A549 (cell line): ENCODE measurements at regions not wholly inside any gene's neighbourhood (a gene's known extent, or its start where the extent isn't known, plus 50 kb on each side); places are given as distances from the start of the nearest gene placed in this dataset.

Experiments used
- ATAC-seq, 2 experiments: fragments of 200-7000 bp in 1 of 2; fragments of >200 bp in 1 of 2; cut with Nextera tagmentation in 1 of 2; cut with Tn5 transposase in 1 of 2; 3 replicates each; pipeline versions ENCODE4 v1.8.0 to v1.9.1; 2018 to 2020; ENCODE audit warnings: mild to moderate bottlenecking in 1 of 2, moderate library complexity in 1 of 2
- CTCF ChIA-PET: fragments of 300-600 bp; sonication (Branson Sonifier 250); formaldehyde crosslinking; extraction: SDS; loops from one replicate; lab custom pipeline; 2021; ENCODE audit warnings: antibody characterized with exemption, inconsistent platforms; lab: Yijun Ruan, JAX
- POLR2A ChIA-PET: fragments of 350-600 bp; formaldehyde crosslinking; extraction: SDS; loops from one replicate; lab custom pipeline; 2021; ENCODE audit warnings: antibody characterized with exemption, inconsistent platforms; lab: Yijun Ruan, JAX
- DNase-seq, 2 experiments: peaks; one replicate each; pipeline versions ENCODE4 v3.0.0 to v3.0.0-alpha.2; 2011 to 2016; ENCODE audit warnings: low read depth in 1 of 2, low spot score in 1 of 2
- FAIRE-seq: peaks from 2 replicates; lab custom pipeline; 2011; peaks lifted over from hg19 to GRCh38; lab: Jason Lieb, UNC
- H3K27ac ChIP-seq, 2 experiments: fragments of >200 bp; sonication (Bioruptor Twin); formaldehyde crosslinking; 3 replicates each; pipeline ENCODE4 v1.5.1; 2016 to 2017
- H3K4me1 ChIP-seq: fragments of >200 bp; sonication (Bioruptor Twin); formaldehyde crosslinking; 3 replicates; pipeline ENCODE4 v1.6.1; 2016
- H3K4me2 ChIP-seq: fragments of >200 bp; sonication (Bioruptor Twin); formaldehyde crosslinking; 3 replicates; pipeline ENCODE4 v1.6.1; 2016
- H3K4me3 ChIP-seq: fragments of >200 bp; sonication (Bioruptor Twin); formaldehyde crosslinking; 3 replicates; pipeline ENCODE4 v1.5.1; 2016
- H3K9me3 ChIP-seq: fragments of >200 bp; sonication (Bioruptor Twin); formaldehyde crosslinking; 3 replicates; pipeline ENCODE4 v1.6.1; 2016
- CBX2 ChIP-seq: fragments of 200-600 bp; sonication (generic); IDR thresholded peaks from 2 replicates; pipeline ENCODE4 v1.6.1; 2016; ENCODE audit warnings: low read depth, mild to moderate bottlenecking, borderline replicate concordance
- CEBPB ChIP-seq, 2 experiments: fragments of >200 bp in 1 of 2; sonication (Bioruptor Twin) in 1 of 2; formaldehyde crosslinking in 1 of 2; IDR thresholded peaks; 2 replicates each; pipeline ENCODE4 v1.6.1; 2012 to 2016
- ELK1 ChIP-seq: fragments of 150-350 bp; IDR thresholded peaks from 2 replicates; pipeline ENCODE4 v1.6.1; 2014; ENCODE audit warnings: low read depth, mild to moderate bottlenecking, low read length
- ESRRA ChIP-seq: fragments of 150-350 bp; IDR thresholded peaks from 2 replicates; pipeline ENCODE4 v1.6.1; 2014; ENCODE audit warnings: mild to moderate bottlenecking, low read length, borderline replicate concordance
- FOSB ChIP-seq: fragments of 250-450 bp; sonication (Bioruptor Pico); IDR thresholded peaks from 2 replicates; pipeline ENCODE4 v1.5.0; 2020; ENCODE audit warnings: mild to moderate bottlenecking, moderate library complexity
- FOXS1 ChIP-seq: fragments of 250-450 bp; sonication (Bioruptor Pico); IDR thresholded peaks from 2 replicates; pipeline ENCODE4 v1.5.0; 2020; ENCODE audit warnings: mild to moderate bottlenecking, moderate library complexity
- HES2 ChIP-seq: fragments of >200 bp; sonication (Bioruptor Twin); formaldehyde crosslinking; IDR thresholded peaks from 2 replicates; pipeline ENCODE4 v1.6.1; 2016
- KDM1A ChIP-seq: fragments of 200-600 bp; sonication (generic); IDR thresholded peaks from 2 replicates; pipeline ENCODE4 v1.6.1; 2016; ENCODE audit warnings: low read depth, mild to moderate bottlenecking
- MAFK ChIP-seq: fragments of 450-650 bp; IDR thresholded peaks from 2 replicates; pipeline ENCODE4 v1.6.1; 2014; ENCODE audit not compliant: partially characterized antibody
- MAX ChIP-seq: IDR thresholded peaks from 2 replicates; pipeline ENCODE4 v1.6.1; 2012
- MAZ ChIP-seq: fragments of 150-350 bp; IDR thresholded peaks from 2 replicates; pipeline ENCODE4 v1.6.1; 2014; ENCODE audit warnings: antibody characterized with exemption, low read depth, low read length, borderline replicate concordance
- MYC ChIP-seq: IDR thresholded peaks from 2 replicates; pipeline ENCODE4 v1.6.1; 2012; ENCODE audit warnings: mild to moderate bottlenecking, inconsistent platforms, low read length, improper control_type of control experiment, borderline replicate concordance
- NR3C1 ChIP-seq: fragments of >200 bp; sonication (Bioruptor Twin); formaldehyde crosslinking; IDR thresholded peaks from 3 replicates; pipeline ENCODE4 v1.6.1; 2017
- RAD21 ChIP-seq, 2 experiments: fragments of >200 bp in 1 of 2; sonication (Bioruptor Twin) in 1 of 2; formaldehyde crosslinking in 1 of 2; IDR thresholded peaks in 1 of 2; conservative IDR thresholded peaks in 1 of 2; 2 replicates in 1 of 2; 3 replicates in 1 of 2; pipeline ENCODE4 v1.6.1; 2012 to 2018; ENCODE audit warnings: inconsistent platforms in 1 of 2
- RCOR1 ChIP-seq: fragments of 150-350 bp; IDR thresholded peaks from 2 replicates; pipeline ENCODE4 v1.6.1; 2014; ENCODE audit warnings: antibody characterized with exemption, low read length, low read depth
- REST ChIP-seq: fragments of 200-600 bp; sonication (generic); IDR thresholded peaks from 2 replicates; pipeline ENCODE4 v1.6.1; 2016; ENCODE audit warnings: antibody characterized with exemption, mild to moderate bottlenecking, moderate library complexity
- RNF2 ChIP-seq: fragments of 200-600 bp; sonication (generic); IDR thresholded peaks from 2 replicates; pipeline ENCODE4 v1.6.1; 2016; ENCODE audit warnings: low read depth, mild to moderate bottlenecking, antibody characterized with exemption, moderate library complexity, borderline replicate concordance
- SMC3 ChIP-seq: fragments of >200 bp; sonication (Bioruptor Twin); formaldehyde crosslinking; IDR thresholded peaks from 3 replicates; pipeline ENCODE4 v1.6.1; 2018; ENCODE audit warnings: inconsistent platforms
- USF2 ChIP-seq: fragments of 450-650 bp; IDR thresholded peaks from 2 replicates; pipeline ENCODE4 v1.6.1; 2014; ENCODE audit warnings: antibody characterized with exemption
- WGBS: methylation state at CpG from one replicate; pipeline ENCODE4 v1.1.6; 2017; ENCODE audit errors: missing lambda C conversion rate; 5-methylcytosine and 5-hydroxymethylcytosine counted together

- ATAC-seq (no peak), FAIRE-seq (no peak), DNase-seq (no peak)
- Histone ChIP-seq H3K9me3 (no peaks in the 10 kb centered on the region), H3K27ac (no peak overlapping the region), H3K4me3 (no peak overlapping the region), H3K4me1 (no peaks in the 10 kb centered on the region), H3K4me2 (no peak overlapping the region)
- WGBS: 0% methylated on average over 1 of the region's 1 CpG
- TF ChIP-seq REST: no peak
- no peak for TF ChIP-seq KDM1A
- ChIA-PET CTCF (no interaction called here), POLR2A (no interaction called here)
Measured at GRCh38 chr3:64816355-64816754, 128.6 kb upstream of the ADAMTS9 start.

- H3K27ac ChIP-seq: no peak overlapping the region
Measured at GRCh38 chr3:64815789-64816188, 128.0 kb upstream of the ADAMTS9 start.

GRCh38 chr3:64815195-64815631, 127.4 kb upstream of the ADAMTS9 start:
- Histone ChIP-seq H3K27ac (no peak overlapping the region), H3K4me2 (no peak overlapping the region), H3K4me3 (no peak overlapping the region), H3K9me3 (no peaks in the 10 kb centered on the region), H3K4me1 (no peaks in the 10 kb centered on the region)
- TF ChIP-seq HES2 (no peak), NR3C1 (no peak)
- ATAC-seq (no peak), DNase-seq (no peak), FAIRE-seq (no peak)
- ChIA-PET CTCF (interaction anchor here (0.9 kb wide), 1 partner anchor 10 kb away, joined by 3 read pairs; no protein-coding TSS in a partner anchor), POLR2A (no interaction called here)
- 11% methylated on average over 3 of the region's 3 CpGs for whole genome bisulfite sequencing

More at GRCh38 chr3:64815789-64816188, 128.0 kb upstream of the ADAMTS9 start:
- ATAC-seq: no peak
- H3K4me3 ChIP-seq: no peak overlapping the region
- 27% methylated on average over 4 of the region's 4 CpGs for WGBS
- no peak overlapping the region for H3K4me2 ChIP-seq
- no peak for DNase-seq
- ChIA-PET POLR2A (no interaction called here), CTCF (no interaction called here)
- no peak for FAIRE-seq
- H3K4me1 ChIP-seq: no peaks in the 10 kb centered on the region
- H3K9me3 ChIP-seq: no peaks in the 10 kb centered on the region
- TF ChIP-seq ELK1 (no peak), ESRRA (no peak), FOXS1 (no peak), FOSB (CRISPR knock-in tag) (no peak), RAD21 (conservative IDR thresholded peaks at IDR 0.05 in 1 of 2, IDR thresholded peaks at IDR 0.05 in 1 of 2) (no peak), MAX (no peak), SMC3 (no peak), USF2 (no peak), MAFK (no peak), MAZ (no peak), RNF2 (no peak), CBX2 (no peak), CEBPB (IDR thresholded peaks at IDR 0.05) (no peak), RCOR1 (no peak), MYC (no peak)
